ENCODE measurements at regions not wholly inside any gene's neighbourhood (a gene's known extent, or its start where the extent isn't known, plus 50 kb on each side); places are given as distances from the start of the nearest gene placed in this dataset.

- Histone ChIP-seq H2BK120ac (replicated peaks; ENCODE audit: low read depth, low read length) (no peak overlapping the region), H3K4me3 (ENCODE audit: extremely low read depth in 1 of 4, insufficient read depth in 2 of 4, low read depth in 3 of 4, low read length in 4 of 4) (no peak overlapping the region), H3K27ac (ENCODE audit: low read depth, low read length) (no peak overlapping the region), H3K27me3 (replicated peaks in 1 of 4; ENCODE audit: control insufficient read depth in 3 of 4, extremely low read depth in 1 of 4, insufficient read depth in 3 of 4, low read length in 3 of 4) (no peaks in the 10 kb centered on the region), H2AFZ (ENCODE audit: low read length) (no peak overlapping the region), H3K4me1 (replicated peaks in 1 of 4; ENCODE audit: control insufficient read depth in 3 of 4, insufficient read depth in 4 of 4, low read length in 3 of 4) (peaks cover 0 to 5% (median 2%) of the 10 kb centered on the region in 4 experiments; a peak in 4 of 7 replicates), H3K36me3 (ENCODE audit: control insufficient read depth in 2 of 4, insufficient read depth in 4 of 4, low read length in 3 of 4) (no peaks in the 10 kb centered on the region), H2BK12ac (ENCODE audit: low read depth, low read length) (no peak overlapping the region), H4K20me1 (replicated peaks in 1 of 2; ENCODE audit: control insufficient read depth in 1 of 2, insufficient read depth in 2 of 2, low read length in 2 of 2) (no peaks in the 10 kb centered on the region), H3K79me2 (ENCODE audit: control insufficient read depth in 1 of 2, insufficient read depth in 2 of 2, low read length in 2 of 2) (no peaks in the 10 kb centered on the region), H3K23me2 (ENCODE audit: low read depth, low read length) (peaks cover 11% of the 10 kb centered on the region; the same call in 1 of the 2 replicates), H4K8ac (ENCODE audit: extremely low read depth, insufficient read depth, low read length) (no peak overlapping the region), H3K18ac (ENCODE audit: extremely low read depth, low read length) (no peak overlapping the region), H3K56ac (replicated peaks; ENCODE audit: insufficient read length, low read depth, low read length) (no peak overlapping the region), H2BK15ac (ENCODE audit: low read length) (no peak overlapping the region), H4K5ac (ENCODE audit: insufficient read length, low read depth, low read length) (no peak overlapping the region), H2AK5ac (ENCODE audit: low read depth, low read length) (no peak overlapping the region), H2BK5ac (ENCODE audit: low read depth, low read length) (no peak overlapping the region), H2BK20ac (ENCODE audit: low read length) (no peak overlapping the region), H3K4me2 (ENCODE audit: insufficient read depth in 1 of 2, low read depth in 2 of 2, low read length in 2 of 2) (no peak overlapping the region), H3K9ac (replicated peaks in 1 of 4; ENCODE audit: extremely low read depth in 1 of 4, low read depth in 3 of 4, low read length in 3 of 4) (no peak overlapping the region), H3K79me1 (ENCODE audit: low read depth, low read length) (no peaks in the 10 kb centered on the region), H3K14ac (ENCODE audit: insufficient read length) (no peak overlapping the region), H4K91ac (replicated peaks; ENCODE audit: insufficient read length, low read length) (no peak overlapping the region), H3K23ac (ENCODE audit: insufficient read length) (no peak overlapping the region), H3K9me3 (ENCODE audit: insufficient read depth in 2 of 2, low read depth in 1 of 2, low read length in 1 of 2) (no peaks in the 10 kb centered on the region), H3K4ac (replicated peaks; ENCODE audit: insufficient read length, low read depth, low read length) (no peak overlapping the region)
- POLR2A ChIA-PET (ENCODE audit: partially characterized antibody) = interaction anchor here (0.8 to 1.3 kb wide), 4 partner anchors 9 to 89 kb away, joined by 3 to 4 read pairs (median 3); no protein-coding TSS in a partner anchor
- DNase-seq (ENCODE audit: low read depth in 1 of 2, low spot score in 2 of 2) (no peak), FAIRE-seq (no peak)
- WGBS, 2 experiments (ENCODE audit: extremely low coverage in 1 of 2, insufficient coverage in 1 of 2, insufficient read length in 1 of 2, insufficient replicate concordance in 2 of 2, low coverage in 1 of 2, low lambda C conversion rate in 2 of 2, missing lambda C conversion rate in 1 of 2) = 88% methylated on average over 10 of the region's 10 CpGs; no CpG with 5 or more reads in 1 of the 2 experiments
- CTCF ChIA-PET (ENCODE audit: partially characterized antibody) = interaction anchor here (0.9 to 1.5 kb wide), 4 partner anchors 15 to 33 kb away, joined by 3 to 4 read pairs (median 4); no protein-coding TSS in a partner anchor
- no peak for TF ChIP-seq CTCF (IDR thresholded peaks at IDR 0.05; ENCODE audit: control extremely low read depth in 1 of 3, insufficient read depth in 1 of 3, low read depth in 1 of 3, low read length in 3 of 3)
- no peak for TF ChIP-seq CREB1 (IDR thresholded peaks at IDR 0.05)
- no peak for TF ChIP-seq BRCA1 (IDR thresholded peaks at IDR 0.05; ENCODE audit: low read depth, low read length)
- no peak for TF ChIP-seq POLR2A (IDR thresholded peaks at IDR 0.05; ENCODE audit: control extremely low read depth in 1 of 2, low read depth in 2 of 2, low read length in 2 of 2)
- TF ChIP-seq TBP (IDR thresholded peaks at IDR 0.05; ENCODE audit: low read depth, low read length) = no peak
Measured at GRCh38 chr22:27660306-27660705, 141.2 kb downstream of the MN1 start.

All from H1 (cell line).